ENCODE measurements at regions not wholly inside any gene's neighbourhood (a gene's known extent, or its start where the extent isn't known, plus 50 kb on each side); places are given as distances from the start of the nearest gene placed in this dataset.

DNA sequence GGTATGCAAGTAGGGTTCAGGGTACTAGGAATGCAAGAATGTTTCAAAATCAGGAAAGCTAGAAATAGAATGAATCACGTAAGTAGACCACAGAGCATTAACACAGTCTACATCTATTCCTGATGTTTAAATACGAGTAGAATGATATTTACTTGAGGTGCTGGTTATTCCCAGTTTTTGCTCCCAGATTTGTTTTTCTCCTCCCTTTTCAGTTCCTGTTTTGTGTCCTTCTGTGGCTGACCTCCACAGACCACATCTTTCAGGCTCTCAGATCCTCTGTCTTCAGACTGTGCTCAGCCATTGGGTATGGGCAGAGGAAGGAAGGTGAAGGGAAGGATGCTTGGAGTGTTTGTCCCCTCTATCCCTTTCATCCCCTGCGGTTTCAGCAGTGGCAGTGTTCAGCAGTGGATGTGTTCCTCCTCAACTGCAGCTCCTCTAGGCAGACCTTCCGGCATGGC lies 276.6 kb downstream of the ZNF621 start:
- no peaks in the 10 kb centered on the region for H3K4me1 Mint-ChIP-seq
- no peak overlapping the region for H3K27ac ChIP-seq (ENCODE audit: low read length)
- WGBS (ENCODE audit: insufficient coverage), result 77% methylated on average over 3 of the region's 4 CpGs
- H3K36me3 Mint-ChIP-seq, result no peaks in the 10 kb centered on the region
- intact Hi-C loops (cut with micrococcal nuclease), result no loop called here
- no peaks in the 10 kb centered on the region for H3K9me3 ChIP-seq (ENCODE audit: control insufficient read depth, insufficient read depth, low read length)
- no peak overlapping the region for H3K4me3 Mint-ChIP-seq
- peaks cover 3% of the 10 kb centered on the region in 2 donors for H3K9me3 Mint-ChIP-seq
- no peak overlapping the region for H3K4me3 ChIP-seq (ENCODE audit: low read length)
- peaks cover 5 to 7% of the 10 kb centered on the region in 2 donors for H3K27me3 Mint-ChIP-seq (ENCODE audit: low read depth in 2 of 2)
- H3K27me3 ChIP-seq (ENCODE audit: control insufficient read depth, insufficient read depth, low read length), result no peaks in the 10 kb centered on the region
- H3K36me3 ChIP-seq (ENCODE audit: control insufficient read depth, insufficient read depth, low read length), result no peaks in the 10 kb centered on the region
- no peak for ATAC-seq
- no peak for DNase-seq
- H3K27ac Mint-ChIP-seq, result no peak overlapping the region
- no peak for TF ChIP-seq CTCF (IDR thresholded peaks at IDR 0.05)
- H3K4me1 ChIP-seq (ENCODE audit: control insufficient read depth, insufficient read depth, low read length), result no peaks in the 10 kb centered on the region

- Mint-ChIP-seq H3K36me3 (no peaks in the 10 kb centered on the region), H3K4me3 (no peak overlapping the region), H3K27me3 (ENCODE audit: low read depth in 2 of 2) (peaks cover 5 to 7% of the 10 kb centered on the region in 2 donors), H3K27ac (no peak overlapping the region), H3K9me3 (peaks cover 3% of the 10 kb centered on the region in 2 donors), H3K4me1 (no peaks in the 10 kb centered on the region)
- Histone ChIP-seq H3K36me3 (ENCODE audit: control insufficient read depth, insufficient read depth, low read length) (no peaks in the 10 kb centered on the region), H3K4me3 (ENCODE audit: low read length) (no peak overlapping the region), H3K4me1 (ENCODE audit: control insufficient read depth, insufficient read depth, low read length) (no peaks in the 10 kb centered on the region), H3K27ac (ENCODE audit: low read length) (no peak overlapping the region), H3K9me3 (ENCODE audit: control insufficient read depth, insufficient read depth, low read length) (no peaks in the 10 kb centered on the region), H3K27me3 (ENCODE audit: control insufficient read depth, insufficient read depth, low read length) (no peaks in the 10 kb centered on the region)
- intact Hi-C loops (cut with micrococcal nuclease), result no loop called here
- DNase-seq, result no peak
- no peak for ATAC-seq
- no peak for TF ChIP-seq CTCF (IDR thresholded peaks at IDR 0.05)
- WGBS (ENCODE audit: insufficient coverage), result 90% methylated on average over 2 of the region's 2 CpGs
Observed at GRCh38 chr3:40803311-40803710, 278.6 kb downstream of the ZNF621 start.

GRCh38 chr3:40805456-40805855 lies 280.7 kb downstream of the ZNF621 start:
- H3K27ac ChIP-seq (ENCODE audit: low read length), result no peak overlapping the region
- ATAC-seq, result no peak
- peaks cover 5 to 15% of the 10 kb centered on the region in 2 donors for H3K27me3 Mint-ChIP-seq (ENCODE audit: low read depth in 2 of 2)
- no peak for DNase-seq
- 58% methylated on average over 2 of the region's 2 CpGs for WGBS (ENCODE audit: insufficient coverage)
- H3K9me3 ChIP-seq (ENCODE audit: control insufficient read depth, insufficient read depth, low read length), result no peaks in the 10 kb centered on the region
- no peaks in the 10 kb centered on the region for H3K36me3 ChIP-seq (ENCODE audit: control insufficient read depth, insufficient read depth, low read length)
- no peaks in the 10 kb centered on the region for H3K27me3 ChIP-seq (ENCODE audit: control insufficient read depth, insufficient read depth, low read length)
- TF ChIP-seq CTCF (IDR thresholded peaks at IDR 0.05), result no peak
- no peak overlapping the region for H3K4me3 Mint-ChIP-seq
- no peaks in the 10 kb centered on the region for H3K4me1 ChIP-seq (ENCODE audit: control insufficient read depth, insufficient read depth, low read length)
- peaks cover 5 to 6% of the 10 kb centered on the region in 2 donors for H3K9me3 Mint-ChIP-seq
- H3K4me3 ChIP-seq (ENCODE audit: low read length), result no peak overlapping the region
- no peaks in the 10 kb centered on the region for H3K4me1 Mint-ChIP-seq
- H3K27ac Mint-ChIP-seq, result no peak overlapping the region
- peaks cover 7% of the 10 kb centered on the region for H3K36me3 Mint-ChIP-seq
- intact Hi-C loops (cut with micrococcal nuclease), result no loop called here

- intact Hi-C loops (cut with micrococcal nuclease), result no loop called here
- ATAC-seq, result no peak
- H3K9me3 ChIP-seq (ENCODE audit: control insufficient read depth, insufficient read depth, low read length), result no peaks in the 10 kb centered on the region
- no peaks in the 10 kb centered on the region for H3K27me3 ChIP-seq (ENCODE audit: control insufficient read depth, insufficient read depth, low read length)
- H3K4me3 Mint-ChIP-seq, result no peak overlapping the region
- no peaks in the 10 kb centered on the region for H3K4me1 Mint-ChIP-seq
- TF ChIP-seq CTCF (IDR thresholded peaks at IDR 0.05), result no peak
- no peak overlapping the region for H3K27ac ChIP-seq (ENCODE audit: low read length)
- H3K27me3 Mint-ChIP-seq (ENCODE audit: low read depth in 2 of 2), result peaks cover 2 to 8% of the 10 kb centered on the region in 2 donors
- H3K36me3 ChIP-seq (ENCODE audit: control insufficient read depth, insufficient read depth, low read length), result no peaks in the 10 kb centered on the region
- H3K4me1 ChIP-seq (ENCODE audit: control insufficient read depth, insufficient read depth, low read length), result no peaks in the 10 kb centered on the region
- DNase-seq, result no peak
- H3K4me3 ChIP-seq (ENCODE audit: low read length), result no peak overlapping the region
- H3K9me3 Mint-ChIP-seq, result peaks cover 6 to 12% of the 10 kb centered on the region in 2 donors
- H3K27ac Mint-ChIP-seq, result no peak overlapping the region
- H3K36me3 Mint-ChIP-seq, result peaks cover 18% of the 10 kb centered on the region
Observed at GRCh38 chr3:40810813-40811212, 286.1 kb downstream of the ZNF621 start.

All from natural killer cell (primary cell).